Natural killer cell treated with Interleukin-12 subunit alpha and Interleukin-12 subunit beta and Interleukin-15 and Interleukin-18, amount 100 ng/mL, for 72 hours (primary cell): ENCODE measurements at regions not wholly inside any gene's neighbourhood (a gene's known extent, or its start where the extent isn't known, plus 50 kb on each side); places are given as distances from the start of the nearest gene placed in this dataset.
"Not testable (repeated sequence)": the region's sequence is repeated elsewhere in the genome, so short reads cannot be mapped to it uniquely, and the experiment has no call there.

ENCODE experiments used
- ATAC-seq, 2 donors: fragments of 150-1000 bp; cut with Tn5 transposase in 1 of 2; sonication (Bioruptor Pico), chemical (Tn5 transposase) in 1 of 2; 2 replicates each; pipeline ENCODE4 v1.10.0; 2021
- DNase-seq: peaks from one replicate; pipeline ENCODE4 v3.0.0; 2022; ENCODE audit warnings: low spot score
- H3K27ac Mint-ChIP-seq, 2 donors: 1 replicate in 1 of 2; 2 replicates in 1 of 2; pipeline ENCODE4 v1.8.0; 2022; ENCODE audit warnings: mixed read lengths in 2 of 2, mild to moderate bottlenecking in 1 of 2, moderate library complexity in 1 of 2
- H3K27me3 Mint-ChIP-seq, 2 donors: 1 replicate in 1 of 2; 2 replicates in 1 of 2; pipeline ENCODE4 v1.8.0; 2022; ENCODE audit warnings: mixed read lengths in 2 of 2
- H3K36me3 Mint-ChIP-seq: one replicate; pipeline ENCODE4 v1.8.0; 2022; ENCODE audit warnings: mixed read lengths
- H3K4me1 Mint-ChIP-seq, 2 donors: 1 replicate in 1 of 2; 2 replicates in 1 of 2; pipeline ENCODE4 v1.8.0; 2022; ENCODE audit warnings: low read depth in 2 of 2, mixed read lengths in 2 of 2, mild to moderate bottlenecking in 1 of 2
- H3K4me3 Mint-ChIP-seq: one replicate; pipeline ENCODE4 v1.8.0; 2022; ENCODE audit warnings: mixed read lengths
- H3K9me3 Mint-ChIP-seq: 2 replicates; pipeline ENCODE4 v1.8.0; 2022; ENCODE audit warnings: mixed read lengths

- ATAC-seq (no peak), DNase-seq (no peak)
- Mint-ChIP-seq H3K27ac (no peak overlapping the region), H3K27me3 (no peaks in the 10 kb centered on the region), H3K9me3 (peaks cover 3% of the 10 kb centered on the region), H3K4me1 (no peaks in the 10 kb centered on the region), H3K36me3 (no peaks in the 10 kb centered on the region), H3K4me3 (no peak overlapping the region)
Measured at GRCh38 chr2:194289712-194290346, 1367.2 kb upstream of the SLC39A10 start.

GRCh38 chr2:194276667-194277066 is 1380.4 kb upstream of the SLC39A10 start:
- H3K36me3 Mint-ChIP-seq, H3K27ac Mint-ChIP-seq, H3K4me1 Mint-ChIP-seq, H3K27me3 Mint-ChIP-seq, DNase-seq, H3K4me3 Mint-ChIP-seq, H3K9me3 Mint-ChIP-seq, ATAC-seq: not testable (repeated sequence)

DNA sequence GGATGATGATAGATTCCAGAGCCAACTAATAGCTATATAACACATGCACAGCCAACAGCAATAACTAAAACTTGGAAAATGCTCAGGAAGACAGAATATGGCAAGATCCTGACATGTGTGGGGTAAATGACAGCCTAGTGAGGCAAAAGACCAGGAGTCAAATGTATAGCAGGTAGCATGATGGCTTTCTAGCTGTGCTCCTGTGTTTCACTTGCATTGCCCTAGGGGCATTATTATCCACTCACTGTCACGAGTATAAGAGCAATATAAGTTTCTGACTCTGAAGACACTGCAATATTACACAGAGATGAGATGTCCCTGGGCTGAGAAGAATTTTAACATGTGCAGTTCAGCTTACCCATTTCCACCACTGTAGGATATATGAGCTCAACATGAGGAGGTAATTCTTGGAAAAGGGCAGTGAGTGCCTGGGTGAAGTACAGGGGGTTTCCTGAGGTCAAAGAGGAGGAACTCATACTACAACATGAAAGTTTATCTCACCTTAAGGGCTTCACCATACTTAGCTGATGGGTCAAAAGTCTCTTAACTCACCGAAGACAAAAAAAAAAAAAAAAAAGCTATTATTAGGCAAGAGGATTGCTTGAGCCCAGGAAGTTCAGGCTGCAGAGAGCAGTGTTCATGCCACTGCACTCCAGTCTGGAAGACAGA is 1385.6 kb upstream of the SLC39A10 start:
- Mint-ChIP-seq H3K4me3 (no peak overlapping the region), H3K36me3 (no peaks in the 10 kb centered on the region), H3K27ac (no peak overlapping the region), H3K27me3 (no peaks in the 10 kb centered on the region), H3K4me1 (no peaks in the 10 kb centered on the region), H3K9me3 (peaks cover 3% of the 10 kb centered on the region)
- DNase-seq (no peak), ATAC-seq (no peak)

- Mint-ChIP-seq H3K27ac (no peak overlapping the region), H3K4me1 (no peaks in the 10 kb centered on the region), H3K9me3 (peaks cover 3% of the 10 kb centered on the region), H3K27me3 (no peaks in the 10 kb centered on the region), H3K4me3 (no peak overlapping the region), H3K36me3 (no peaks in the 10 kb centered on the region)
- no peak for ATAC-seq
- DNase-seq: no peak
Measured at GRCh38 chr2:194270648-194271047, 1386.4 kb upstream of the SLC39A10 start.

DNA sequence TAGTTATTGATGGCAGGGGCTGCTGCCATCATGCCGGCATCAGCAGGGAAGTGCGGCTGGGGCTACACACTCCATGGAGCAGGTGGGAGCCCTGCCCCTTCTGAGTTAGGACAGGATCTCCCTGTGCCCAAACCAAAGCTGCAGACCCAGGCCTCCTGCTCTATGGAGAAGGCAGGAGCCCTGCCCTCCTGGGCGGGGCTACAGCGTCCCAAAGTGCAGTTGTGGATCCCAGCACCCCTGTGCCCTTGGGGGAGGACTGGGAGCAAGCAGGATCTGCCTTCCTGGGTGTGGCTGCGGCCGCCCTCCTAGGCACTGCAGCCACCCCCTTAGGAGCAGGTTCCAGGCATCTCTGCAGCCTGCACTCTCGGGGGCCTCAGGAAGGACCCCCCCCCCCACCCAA is 1392.4 kb upstream of the SLC39A10 start:
- Mint-ChIP-seq H3K36me3 (no peaks in the 10 kb centered on the region), H3K27me3 (no peaks in the 10 kb centered on the region), H3K4me3 (no peak overlapping the region), H3K4me1 (no peaks in the 10 kb centered on the region), H3K9me3 (peaks cover 5% of the 10 kb centered on the region), H3K27ac (no peak overlapping the region)
- DNase-seq (no peak), ATAC-seq (peak in 1 of 2 donors; percentile 31)

- H3K9me3 Mint-ChIP-seq: peaks cover 9% of the 10 kb centered on the region
- H3K27me3 Mint-ChIP-seq: no peaks in the 10 kb centered on the region
- H3K27ac Mint-ChIP-seq: no peak overlapping the region
- no peaks in the 10 kb centered on the region for H3K36me3 Mint-ChIP-seq
- ATAC-seq: no peak
- no peak overlapping the region for H3K4me3 Mint-ChIP-seq
- DNase-seq: no peak
- no peaks in the 10 kb centered on the region for H3K4me1 Mint-ChIP-seq
Measured at GRCh38 chr2:194260185-194260584, 1396.8 kb upstream of the SLC39A10 start.

DNA sequence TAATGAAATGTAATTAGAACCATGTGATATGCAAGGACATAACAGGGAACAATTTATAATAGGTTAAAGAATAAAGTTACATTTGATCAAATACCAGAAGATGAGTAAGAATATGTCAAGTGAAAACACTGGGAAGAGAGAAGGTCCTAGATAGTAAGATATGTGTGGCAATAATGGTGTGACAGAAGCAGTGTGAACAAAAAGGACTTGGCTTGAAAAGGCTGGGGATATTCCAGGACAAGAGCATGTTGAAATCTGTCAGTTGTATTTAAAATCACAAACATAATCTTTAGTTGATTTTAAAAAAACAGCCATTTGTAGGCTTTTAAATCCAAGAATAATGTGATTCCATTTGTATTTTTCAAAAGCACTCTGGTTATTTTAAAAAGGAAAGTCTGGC is 1399.9 kb upstream of the SLC39A10 start:
- Mint-ChIP-seq H3K4me3 (no peak overlapping the region), H3K27me3 (no peaks in the 10 kb centered on the region)
- DNase-seq: no peak

DNA sequence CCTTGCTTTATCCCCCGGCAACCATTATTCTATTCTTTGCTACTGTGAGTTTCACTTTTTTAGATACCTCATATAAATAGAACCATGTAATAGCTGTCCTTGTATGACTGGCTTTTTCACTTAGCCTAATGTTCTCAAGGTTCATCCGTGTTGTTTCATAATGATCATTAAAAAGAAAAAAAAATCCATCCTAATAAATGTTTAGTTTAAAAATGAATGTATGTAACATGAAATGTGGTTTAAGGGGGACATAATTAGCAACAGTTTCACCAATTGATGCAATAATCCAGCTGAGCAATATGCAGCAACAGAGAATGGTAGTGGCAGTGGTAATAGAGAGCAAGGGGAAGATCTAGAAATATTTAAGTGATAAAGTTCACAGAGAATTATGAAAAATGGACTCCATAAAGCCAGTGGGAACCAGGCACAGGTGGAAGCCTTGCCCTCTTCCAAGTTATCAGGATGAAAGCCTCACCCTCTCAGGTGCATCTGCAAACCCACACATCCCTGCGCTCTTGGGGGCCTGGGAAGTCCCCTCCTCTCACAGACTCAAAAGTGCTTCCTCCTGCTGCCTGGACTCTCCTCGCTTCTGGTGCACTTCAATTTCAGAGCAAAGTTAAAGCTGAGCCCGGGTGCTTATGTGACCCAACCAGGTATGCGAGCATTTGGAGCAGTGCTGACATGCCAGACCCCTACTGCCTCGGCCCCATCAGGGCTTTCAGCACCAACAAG is 1403.3 kb upstream of the SLC39A10 start:
- ATAC-seq: no peak
- H3K4me1 Mint-ChIP-seq: no peaks in the 10 kb centered on the region
- no peak overlapping the region for H3K4me3 Mint-ChIP-seq
- H3K27ac Mint-ChIP-seq: no peak overlapping the region
- H3K27me3 Mint-ChIP-seq: no peaks in the 10 kb centered on the region
- peaks cover 6% of the 10 kb centered on the region for H3K9me3 Mint-ChIP-seq
- no peak for DNase-seq
- no peaks in the 10 kb centered on the region for H3K36me3 Mint-ChIP-seq

More for the DNA sequence above, 1399.9 kb upstream of the SLC39A10 start:
- Mint-ChIP-seq H3K9me3 (peaks cover 6% of the 10 kb centered on the region), H3K36me3 (no peaks in the 10 kb centered on the region), H3K27ac (no peak overlapping the region), H3K4me1 (no peaks in the 10 kb centered on the region)
- ATAC-seq: no peak

DNA sequence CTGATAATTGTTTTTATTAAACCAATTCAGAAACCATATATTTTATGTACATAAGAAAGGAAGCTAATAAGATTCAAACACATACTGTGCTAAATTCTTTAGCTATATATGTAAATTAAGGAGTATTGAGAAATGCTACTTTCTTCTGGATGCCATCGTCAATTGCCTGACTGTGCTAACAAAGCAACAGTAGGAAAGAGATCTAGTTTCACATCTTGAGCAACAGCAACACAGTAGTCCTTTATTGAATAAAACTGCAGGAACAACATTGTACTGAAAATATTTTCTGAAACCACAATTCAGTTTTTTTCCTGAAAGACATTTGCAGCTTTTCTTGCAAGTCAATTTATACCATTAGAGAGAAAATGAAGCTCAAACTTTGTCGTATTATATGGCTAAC is 1404.9 kb upstream of the SLC39A10 start:
- H3K4me3 Mint-ChIP-seq: no peak overlapping the region
- H3K4me1 Mint-ChIP-seq: no peaks in the 10 kb centered on the region
- H3K27me3 Mint-ChIP-seq: no peaks in the 10 kb centered on the region
- peaks cover 6% of the 10 kb centered on the region for H3K9me3 Mint-ChIP-seq
- no peak for DNase-seq
- H3K36me3 Mint-ChIP-seq: no peaks in the 10 kb centered on the region
- no peak overlapping the region for H3K27ac Mint-ChIP-seq
- ATAC-seq: no peak

- Mint-ChIP-seq H3K27ac (no peak overlapping the region), H3K36me3 (no peaks in the 10 kb centered on the region), H3K9me3 (peaks cover 9% of the 10 kb centered on the region), H3K4me3 (no peak overlapping the region), H3K4me1 (no peaks in the 10 kb centered on the region), H3K27me3 (no peaks in the 10 kb centered on the region)
- no peak for ATAC-seq
- no peak for DNase-seq
Measured at GRCh38 chr2:194232600-194232999, 1424.4 kb upstream of the SLC39A10 start.

DNA sequence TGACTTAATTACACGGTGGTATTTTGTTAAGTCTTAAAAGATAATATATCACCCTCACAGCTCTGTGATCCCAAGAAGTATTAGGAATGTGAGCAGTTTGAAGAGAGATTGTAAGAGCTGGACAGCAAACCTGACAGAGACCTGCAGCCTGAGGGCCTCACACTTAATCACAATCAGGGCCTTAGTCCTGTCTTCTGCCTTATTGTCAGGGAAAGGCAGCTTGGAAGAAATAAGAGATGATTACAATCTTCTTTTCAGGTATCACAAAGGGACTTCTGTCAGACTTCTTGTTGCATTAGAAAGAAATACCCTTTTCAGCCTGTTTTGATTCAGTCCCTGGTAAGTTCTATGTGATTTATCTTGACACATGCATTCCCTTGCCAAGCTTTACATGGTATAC is 1433.8 kb upstream of the SLC39A10 start:
- Mint-ChIP-seq H3K4me3 (no peak overlapping the region), H3K4me1 (no peaks in the 10 kb centered on the region), H3K27me3 (no peaks in the 10 kb centered on the region), H3K27ac (no peak overlapping the region), H3K36me3 (no peaks in the 10 kb centered on the region), H3K9me3 (peaks cover 3% of the 10 kb centered on the region)
- ATAC-seq: no peak
- DNase-seq: no peak

DNA sequence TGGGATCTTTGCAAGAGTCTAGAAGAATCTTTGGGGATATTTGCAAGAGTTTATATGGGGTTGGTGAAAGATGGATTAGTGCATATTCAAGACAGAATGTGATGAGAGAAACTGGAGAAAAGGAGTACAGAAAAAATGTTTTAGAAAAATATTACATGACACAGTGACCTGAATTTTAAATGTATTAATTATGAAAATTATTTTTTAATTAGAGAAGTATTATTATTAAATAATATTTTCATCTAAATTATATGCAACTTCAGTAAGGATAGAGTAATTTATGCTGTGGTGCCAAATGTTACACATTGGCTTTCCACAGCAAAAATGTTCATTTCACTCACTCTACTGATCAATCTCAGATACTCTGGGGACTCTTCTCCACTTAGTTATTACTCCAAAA is 1442.8 kb upstream of the SLC39A10 start:
- no peak overlapping the region for H3K4me3 Mint-ChIP-seq
- no peak for DNase-seq
- no peak overlapping the region for H3K27ac Mint-ChIP-seq
- no peaks in the 10 kb centered on the region for H3K27me3 Mint-ChIP-seq
- ATAC-seq: no peak
- H3K9me3 Mint-ChIP-seq: peaks cover 8% of the 10 kb centered on the region
- no peaks in the 10 kb centered on the region for H3K36me3 Mint-ChIP-seq
- no peaks in the 10 kb centered on the region for H3K4me1 Mint-ChIP-seq

GRCh38 chr2:194205568-194206227 is 1451.3 kb upstream of the SLC39A10 start:
- no peak overlapping the region for H3K27ac Mint-ChIP-seq
- no peak overlapping the region for H3K4me3 Mint-ChIP-seq
- ATAC-seq: no peak
- DNase-seq: no peak
- H3K27me3 Mint-ChIP-seq: no peaks in the 10 kb centered on the region
- H3K4me1 Mint-ChIP-seq: no peaks in the 10 kb centered on the region
- no peaks in the 10 kb centered on the region for H3K36me3 Mint-ChIP-seq
- peaks cover 32% of the 10 kb centered on the region for H3K9me3 Mint-ChIP-seq

- no peak overlapping the region for H3K27ac Mint-ChIP-seq
- H3K9me3 Mint-ChIP-seq: peaks cover 30% of the 10 kb centered on the region
- ATAC-seq (no peak), DNase-seq (no peak)
- no peak overlapping the region for H3K4me3 Mint-ChIP-seq
- no peaks in the 10 kb centered on the region for H3K36me3 Mint-ChIP-seq
- H3K4me1 Mint-ChIP-seq: no peaks in the 10 kb centered on the region
- H3K27me3 Mint-ChIP-seq: no peaks in the 10 kb centered on the region
Measured at GRCh38 chr2:194203898-194204297, 1453.1 kb upstream of the SLC39A10 start.
